HG03571 (cell line): ENCODE measurements at regions not wholly inside any gene's neighbourhood (a gene's known extent, or its start where the extent isn't known, plus 50 kb on each side); places are given as distances from the start of the nearest gene placed in this dataset.
"Not testable (repeated sequence)": the region's sequence is repeated elsewhere in the genome, so short reads cannot be mapped to it uniquely, and the experiment has no call there.

Source experiments
- ATAC-seq: cut with Tn5 transposase; IDR thresholded peaks from one replicate; pipeline ENCODE4 v1.9.1; 2021; ENCODE audit not compliant: unreplicated experiment

DNA sequence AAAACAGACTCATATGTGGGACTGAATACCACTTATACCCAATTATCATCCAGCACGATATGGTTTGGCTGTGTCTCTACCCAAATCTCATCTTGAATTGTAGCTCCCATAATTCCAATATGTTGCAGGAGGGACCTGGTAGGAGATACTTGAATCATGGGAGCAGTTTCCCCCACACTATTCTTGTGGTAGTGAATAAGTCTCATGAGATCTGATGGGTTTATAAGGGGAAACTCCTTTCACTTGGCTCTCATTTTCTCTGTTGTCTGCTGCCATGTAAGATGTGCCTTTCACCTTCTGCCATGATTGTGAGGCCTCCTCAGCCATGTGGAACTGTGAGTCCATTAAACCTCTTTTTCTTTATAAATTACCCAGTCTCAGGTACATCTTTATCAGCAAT lies 91.9 kb upstream of the FNDC3A start:
- not testable (repeated sequence) for ATAC-seq

GRCh38 chr13:48885027-48885395 lies 90.7 kb upstream of the FNDC3A start:
- no peak for ATAC-seq

DNA sequence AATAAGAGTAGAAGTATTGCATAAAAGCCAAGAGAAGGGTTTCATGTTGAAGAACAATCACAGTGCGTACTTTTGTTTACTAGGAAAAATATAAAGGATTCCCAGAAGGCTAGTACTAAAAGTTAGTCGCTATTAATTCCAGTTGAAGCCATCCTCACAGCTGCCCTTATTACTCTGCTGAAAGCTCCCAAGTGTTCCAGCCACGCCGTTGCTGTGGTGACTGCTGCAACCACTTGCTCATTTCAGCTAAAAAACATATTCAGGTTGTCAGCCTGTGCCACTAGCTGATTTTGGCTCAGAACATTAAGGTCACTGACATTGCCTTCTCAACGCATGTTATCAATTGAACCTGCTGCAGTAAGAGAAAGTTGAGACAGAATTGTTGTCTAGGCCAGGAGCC lies 87.1 kb upstream of the FNDC3A start:
- ATAC-seq = no peak

GRCh38 chr13:48890391-48890790 lies 85.3 kb upstream of the FNDC3A start:
- ATAC-seq = no peak

- no peak for ATAC-seq
Observed at GRCh38 chr13:48891586-48891985, 84.1 kb upstream of the FNDC3A start.

- ATAC-seq = no peak
Observed at GRCh38 chr13:48892053-48892687, 83.5 kb upstream of the FNDC3A start.

DNA sequence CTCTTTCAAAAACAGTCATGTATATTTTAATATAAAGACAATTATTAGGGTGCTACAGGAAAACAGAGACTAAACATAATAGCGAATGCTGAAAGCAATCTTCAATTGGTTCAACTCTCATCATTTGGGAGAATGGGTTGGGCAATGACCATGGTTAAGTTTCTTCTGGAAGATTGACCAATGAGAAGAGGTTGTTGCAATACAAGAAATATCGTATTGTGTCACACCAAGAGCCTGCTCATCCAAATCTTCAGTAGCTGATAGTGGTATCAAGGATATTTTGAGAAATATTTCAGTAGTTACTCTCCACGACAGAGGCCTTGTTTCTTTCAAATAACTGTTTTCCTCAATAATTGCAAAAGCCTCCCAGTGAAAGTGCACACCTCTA lies 83.0 kb upstream of the FNDC3A start:
- ATAC-seq = no peak

DNA sequence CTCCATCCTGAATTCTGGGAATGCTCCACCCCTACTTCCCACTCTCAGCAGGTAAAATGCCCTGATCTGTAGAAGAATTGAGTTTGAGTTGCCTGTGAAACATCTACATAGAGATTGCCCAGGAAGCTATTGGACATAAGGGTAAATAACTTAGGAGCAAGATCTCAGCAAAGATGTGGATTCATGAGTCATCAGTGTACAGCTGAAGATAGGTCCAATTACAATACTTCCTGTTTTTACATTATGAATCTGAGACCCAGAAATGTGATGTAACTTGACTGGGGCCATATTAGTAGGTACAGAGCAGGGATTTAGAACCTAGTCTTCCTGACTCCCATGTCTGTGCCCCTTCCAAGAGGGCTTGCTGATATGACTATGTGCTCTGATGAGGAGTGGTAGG lies 79.4 kb upstream of the FNDC3A start:
- no peak for ATAC-seq

DNA sequence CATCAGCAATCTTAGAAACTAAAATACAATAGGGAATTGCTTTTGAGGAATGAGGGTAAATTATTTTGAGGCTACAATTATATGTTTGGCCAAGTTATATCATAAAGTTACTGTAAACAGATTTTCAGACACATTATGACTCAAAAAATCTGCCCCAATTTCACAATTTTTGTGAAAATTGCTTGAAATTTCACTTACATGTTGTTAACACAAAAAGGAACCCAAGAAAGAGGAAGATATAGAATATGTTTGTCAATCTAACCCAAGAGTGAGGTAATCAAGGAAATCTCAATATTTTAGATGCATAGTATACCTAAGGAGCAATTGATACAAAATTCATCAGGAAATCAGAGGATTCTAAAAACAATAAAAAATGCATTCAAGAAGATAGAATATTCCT lies 73.9 kb upstream of the FNDC3A start:
- no peak for ATAC-seq

- no peak for ATAC-seq
Observed at GRCh38 chr13:48902368-48902767, 73.3 kb upstream of the FNDC3A start.

DNA sequence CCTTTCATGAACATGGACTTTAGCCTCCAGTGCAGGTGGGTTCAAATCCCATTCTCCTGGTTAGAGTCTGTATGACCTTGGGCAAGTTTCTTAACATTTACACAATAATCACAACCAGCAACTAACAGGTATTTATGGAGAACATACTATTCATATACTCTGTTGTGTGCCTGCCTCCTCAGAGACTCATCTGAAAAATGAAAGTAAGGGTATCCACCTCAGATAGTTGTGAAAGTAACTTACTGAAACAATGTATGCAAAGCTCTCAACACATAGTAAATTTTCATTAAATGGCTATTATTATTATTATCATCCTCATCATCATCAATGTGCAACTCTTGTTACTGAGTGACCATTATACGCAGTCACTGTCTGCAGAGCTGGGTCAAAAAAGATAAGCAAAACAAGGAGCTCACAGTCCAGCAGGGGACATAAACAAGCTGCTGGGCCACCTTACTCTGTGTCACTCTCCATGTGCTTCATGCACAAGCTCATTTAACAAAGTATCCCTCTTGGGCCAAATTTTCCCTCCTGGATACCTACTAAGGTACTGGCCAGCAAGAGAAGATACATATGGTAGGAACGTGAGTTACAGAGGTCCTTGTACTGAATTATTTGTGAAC lies 70.9 kb upstream of the FNDC3A start:
- ATAC-seq = no peak

DNA sequence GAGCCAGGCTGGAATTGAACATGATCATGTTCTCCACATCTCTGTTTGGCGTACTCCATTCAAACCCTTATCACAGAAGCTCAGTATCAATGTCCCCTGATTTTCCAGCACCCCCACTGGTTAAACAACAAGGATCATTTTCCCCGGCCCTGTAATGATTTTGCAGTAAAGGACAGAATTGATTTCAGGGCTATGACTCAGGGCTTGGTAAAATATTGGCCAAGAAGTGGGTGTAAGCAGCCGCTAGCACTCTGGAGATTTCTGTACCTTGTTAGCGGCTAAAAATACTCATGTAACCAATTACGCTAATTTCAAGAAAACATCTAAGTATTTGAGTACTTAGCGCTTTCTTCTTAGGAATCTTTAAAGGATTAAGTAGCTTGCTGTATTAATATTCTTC lies 69.5 kb upstream of the FNDC3A start:
- no peak for ATAC-seq

- no peak for ATAC-seq
Observed at GRCh38 chr13:48908381-48909055, 67.2 kb upstream of the FNDC3A start.

GRCh38 chr13:48909056-48909389 lies 66.7 kb upstream of the FNDC3A start:
- ATAC-seq = no peak

- ATAC-seq = no peak
Observed at GRCh38 chr13:48910686-48911085, 65.0 kb upstream of the FNDC3A start.

GRCh38 chr13:48919751-48920150 lies 56.0 kb upstream of the FNDC3A start:
- no peak for ATAC-seq

DNA sequence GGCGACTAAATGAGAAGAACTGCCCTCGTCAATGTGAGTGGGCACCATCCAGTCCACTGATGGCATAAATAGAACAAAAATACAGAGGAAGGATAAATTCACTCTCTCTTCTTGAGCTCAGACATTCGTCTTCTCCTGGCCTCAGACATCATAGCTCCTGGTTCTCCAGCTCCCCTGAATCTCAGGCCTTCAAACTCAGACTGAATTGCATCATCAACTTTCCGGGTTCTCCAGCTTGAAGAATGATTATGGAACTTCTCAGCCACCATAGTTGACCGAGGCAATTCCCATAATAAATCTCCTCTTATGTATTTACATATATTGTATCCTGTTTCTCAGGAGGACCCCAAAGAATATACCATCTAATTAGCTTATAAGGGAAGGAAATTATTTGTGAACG lies 55.0 kb upstream of the FNDC3A start:
- ATAC-seq = no peak

DNA sequence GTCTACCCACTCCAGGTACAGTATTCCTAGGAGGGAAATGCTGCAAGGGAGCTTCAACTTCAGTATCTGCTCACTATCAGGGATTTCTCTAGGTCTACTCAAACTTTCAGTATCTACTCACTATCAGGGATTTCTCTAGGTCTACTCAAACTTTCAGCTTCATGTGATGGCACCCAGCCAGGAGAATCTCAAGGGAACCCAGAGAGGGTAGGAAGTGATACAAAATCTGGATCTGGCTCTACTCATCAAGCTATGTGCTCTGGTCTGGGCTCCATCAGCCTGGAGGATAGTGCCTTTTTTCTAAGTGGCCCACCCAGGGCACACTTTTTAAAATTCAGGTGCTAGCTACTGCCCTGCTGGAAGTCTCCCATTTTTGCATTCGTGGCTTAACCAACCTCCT lies 52.3 kb upstream of the FNDC3A start:
- no peak for ATAC-seq

- ATAC-seq = no peak
Observed at GRCh38 chr13:48925001-48925400, 50.7 kb upstream of the FNDC3A start.
